NCI-H460 (cell line): ENCODE measurements at regions not wholly inside any gene's neighbourhood (a gene's known extent, or its start where the extent isn't known, plus 50 kb on each side); places are given as distances from the start of the nearest gene placed in this dataset.
"Not testable (repeated sequence)": the region's sequence is repeated elsewhere in the genome, so short reads cannot be mapped to it uniquely, and the experiment has no call there.

Experiments
- DNase-seq: peaks from one replicate; pipeline ENCODE4 v3.0.0-alpha.2; 2016; ENCODE audit warnings: low read depth; ENCODE audit errors: extremely low read depth

DNA sequence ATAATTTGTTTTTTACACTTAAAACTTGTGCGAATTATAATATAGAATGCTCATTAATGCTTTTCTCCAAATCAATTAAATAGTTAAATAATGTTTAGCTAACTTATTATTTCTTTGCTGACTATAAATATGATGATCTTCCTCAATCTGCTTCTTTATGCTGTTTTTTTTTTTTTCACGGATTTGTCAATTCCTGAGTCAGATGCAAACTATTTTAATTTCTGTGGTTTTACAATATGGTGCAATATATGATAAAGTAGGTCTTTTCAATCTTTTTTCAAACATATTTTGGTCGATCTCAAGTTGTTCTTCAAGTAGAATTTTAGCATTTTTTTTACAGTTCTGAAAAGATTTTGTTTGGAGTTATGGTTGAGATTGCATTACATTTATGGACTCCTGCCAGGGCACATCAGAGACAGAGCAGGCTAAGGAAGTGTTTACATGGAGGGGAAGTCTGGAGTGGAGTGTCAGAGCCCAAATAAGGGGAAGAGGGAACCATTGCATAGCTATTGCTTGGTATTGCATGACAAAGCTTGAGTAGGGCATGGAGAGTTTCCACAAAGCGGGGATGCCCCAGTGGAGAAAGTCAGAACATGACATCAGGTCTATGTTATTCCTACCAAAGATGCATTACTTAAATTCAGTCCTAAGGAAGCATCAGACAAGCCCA is 204.4 kb downstream of the OTUD1 start:
- DNase-seq: no peak

DNA sequence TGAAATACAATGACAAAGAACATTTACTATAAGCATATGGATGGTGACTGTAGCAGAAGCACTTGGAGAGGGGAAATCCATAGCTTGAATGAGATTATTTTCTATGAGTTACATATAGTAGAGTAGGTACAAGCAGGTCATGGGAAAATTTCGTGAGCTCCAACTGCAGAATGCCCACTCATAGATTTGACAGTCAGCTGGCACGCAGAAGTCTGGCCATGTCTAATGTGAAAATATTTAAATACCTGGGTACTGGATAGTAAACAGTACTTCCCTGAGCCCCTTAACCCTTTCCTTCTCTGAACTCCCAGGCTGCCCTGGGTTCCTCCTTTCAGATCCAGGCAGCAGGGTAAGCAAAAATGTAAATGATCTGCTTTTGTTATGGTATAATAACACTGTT is 209.7 kb downstream of the OTUD1 start:
- DNase-seq: no peak

DNA sequence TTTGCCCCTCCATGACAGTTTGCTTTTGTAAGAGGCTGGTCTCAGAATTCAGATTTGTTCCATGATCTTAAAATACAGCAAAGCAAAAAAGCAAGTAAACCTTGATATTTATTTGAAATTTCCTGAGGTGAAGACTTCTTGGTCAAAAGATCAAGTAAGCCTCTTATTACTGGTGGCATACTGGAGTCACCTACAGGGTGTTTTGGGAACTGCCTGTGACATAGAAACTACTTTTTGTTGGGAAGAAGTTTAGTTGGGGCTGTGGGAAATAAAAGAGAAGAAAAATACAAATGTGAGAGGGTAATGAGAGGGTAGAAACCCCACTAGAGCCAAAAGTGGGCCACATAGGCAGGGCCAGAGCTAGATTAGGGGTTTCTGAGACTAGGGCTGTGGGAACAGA is 217.9 kb downstream of the OTUD1 start:
- no peak for DNase-seq

DNA sequence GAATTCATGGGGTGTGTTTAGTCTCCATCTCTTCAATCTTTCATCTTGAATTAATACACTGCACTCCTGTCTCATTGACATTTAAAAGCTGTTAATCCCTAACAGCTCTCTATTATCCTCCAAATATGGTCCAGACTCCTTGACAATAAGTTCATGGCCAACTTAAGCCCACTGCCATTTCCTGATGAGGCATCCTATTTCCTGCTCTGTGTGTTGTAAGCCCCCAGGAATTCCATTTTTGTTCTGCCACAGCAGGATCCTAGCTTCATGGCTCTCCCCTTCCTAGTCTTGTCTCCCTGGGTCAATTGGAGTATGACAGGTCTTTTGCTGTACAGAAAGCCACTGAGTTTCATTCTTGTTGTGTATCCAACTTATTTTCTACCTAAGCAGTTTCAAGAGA is 218.8 kb downstream of the OTUD1 start:
- no peak for DNase-seq

DNA sequence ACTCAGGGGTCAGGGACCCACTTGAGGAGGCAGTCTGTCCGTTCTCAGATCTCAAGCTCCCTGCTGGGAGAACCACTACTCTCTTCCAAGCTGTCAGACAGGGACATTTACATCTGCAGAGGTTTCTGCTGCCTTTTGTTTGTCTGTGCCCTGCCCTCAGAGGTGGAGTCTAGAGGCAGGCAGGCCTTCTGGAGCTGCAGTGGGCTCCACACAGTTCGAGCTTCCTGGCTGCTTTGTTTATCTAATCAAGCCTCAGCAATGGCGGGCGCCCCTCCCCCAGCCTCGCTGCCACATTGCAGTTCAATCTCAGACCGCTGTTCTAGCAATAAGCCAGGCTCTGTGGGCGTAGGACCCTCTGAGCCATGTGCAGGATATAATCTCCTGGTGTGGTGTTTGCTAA is 233.0 kb downstream of the OTUD1 start:
- DNase-seq: not testable (repeated sequence)

DNA sequence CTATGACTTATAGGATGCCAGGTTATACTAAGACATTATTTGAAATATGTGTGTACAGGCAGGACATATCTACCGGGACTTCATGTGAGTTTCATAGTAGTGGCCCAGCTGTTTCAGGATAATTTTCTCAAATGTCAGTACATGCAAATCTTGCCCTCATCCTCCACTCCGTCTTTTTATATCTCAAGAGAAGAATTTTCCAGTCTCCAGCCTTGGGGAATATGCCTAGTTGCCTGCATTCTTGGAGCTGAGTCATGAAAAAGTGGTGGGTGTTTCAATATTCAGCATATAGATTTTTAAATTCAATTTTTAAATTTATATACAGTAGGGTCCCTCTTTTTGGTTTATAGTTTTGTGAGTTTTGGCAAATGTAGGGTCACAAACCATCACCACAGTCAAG is 236.7 kb downstream of the OTUD1 start:
- no peak for DNase-seq

DNA sequence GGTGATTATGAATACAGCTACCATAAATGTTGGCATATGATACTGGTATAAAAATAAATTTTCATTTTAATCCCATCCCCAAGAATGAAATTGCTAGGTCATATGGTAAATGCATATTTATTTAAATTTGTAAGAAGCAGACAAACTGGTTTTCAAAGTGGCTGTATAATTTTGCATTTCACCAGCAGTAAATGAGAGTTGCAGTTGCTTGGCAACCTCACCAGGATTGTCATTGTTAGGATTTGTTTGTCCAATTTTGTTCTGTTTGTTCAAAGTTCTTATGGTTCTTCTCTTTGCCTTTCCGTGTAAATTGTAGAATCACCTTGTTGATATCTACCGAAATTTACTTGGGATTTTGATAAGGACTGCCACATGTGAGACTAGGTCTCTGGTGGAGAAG is 237.4 kb downstream of the OTUD1 start:
- DNase-seq: no peak

DNA sequence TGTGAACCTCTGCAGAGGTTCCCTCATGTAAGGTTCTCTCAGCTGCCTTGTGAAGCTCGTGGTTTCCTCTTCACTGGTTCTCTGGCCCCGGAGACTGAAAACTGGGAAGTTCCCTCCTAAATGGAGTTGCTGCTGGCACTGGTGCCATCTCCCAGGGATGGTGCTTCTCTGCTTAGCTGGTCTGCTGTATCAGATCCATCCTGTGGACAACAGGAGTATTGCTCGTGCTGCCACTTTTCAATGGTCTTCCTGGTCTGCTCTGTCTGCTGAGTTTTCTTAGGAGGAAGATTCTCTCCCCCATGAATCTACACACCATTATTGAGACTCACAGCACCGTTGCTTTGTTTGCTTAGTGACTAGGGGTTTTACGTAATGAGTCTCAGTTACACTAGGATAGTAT is 247.8 kb downstream of the OTUD1 start:
- no peak for DNase-seq

DNA sequence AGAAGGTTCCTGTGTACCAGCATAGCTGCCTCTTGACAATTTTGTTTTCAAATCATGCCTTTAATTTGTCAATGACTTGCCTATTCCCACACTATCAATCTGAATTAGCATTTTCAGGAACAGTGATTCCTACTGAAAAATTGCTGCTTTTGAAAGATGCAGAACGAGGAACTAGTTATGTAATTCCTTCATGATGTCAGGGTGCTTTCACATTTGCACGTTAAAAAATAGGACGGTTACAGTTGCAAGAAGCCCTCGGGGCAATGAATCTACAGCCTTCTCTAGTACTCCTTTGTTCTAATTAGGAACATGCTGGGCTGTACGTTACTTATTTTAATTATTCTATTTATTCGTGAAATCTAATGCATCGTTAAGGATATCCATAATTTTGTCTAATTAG is 253.9 kb downstream of the OTUD1 start:
- no peak for DNase-seq

DNA sequence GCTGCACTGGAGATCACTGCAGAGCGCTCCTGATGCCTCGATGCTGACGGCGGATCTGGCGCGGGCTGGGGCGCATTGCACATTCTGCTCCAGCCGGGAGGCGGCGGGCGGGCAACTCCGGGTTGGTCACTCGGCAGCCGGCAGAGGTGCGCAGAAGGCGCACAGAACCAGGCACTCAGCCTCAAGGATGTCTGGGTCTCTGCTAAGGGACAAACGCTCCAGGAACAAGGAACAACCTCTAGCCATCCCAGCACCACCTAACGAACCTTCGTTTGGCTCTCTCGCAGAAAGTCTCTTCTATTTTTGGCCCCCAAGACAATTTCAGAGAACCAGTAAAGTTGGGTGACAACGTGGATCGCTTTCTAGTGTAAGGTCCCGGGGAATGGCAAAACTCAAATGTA is 254.6 kb downstream of the OTUD1 start:
- DNase-seq: no peak

DNA sequence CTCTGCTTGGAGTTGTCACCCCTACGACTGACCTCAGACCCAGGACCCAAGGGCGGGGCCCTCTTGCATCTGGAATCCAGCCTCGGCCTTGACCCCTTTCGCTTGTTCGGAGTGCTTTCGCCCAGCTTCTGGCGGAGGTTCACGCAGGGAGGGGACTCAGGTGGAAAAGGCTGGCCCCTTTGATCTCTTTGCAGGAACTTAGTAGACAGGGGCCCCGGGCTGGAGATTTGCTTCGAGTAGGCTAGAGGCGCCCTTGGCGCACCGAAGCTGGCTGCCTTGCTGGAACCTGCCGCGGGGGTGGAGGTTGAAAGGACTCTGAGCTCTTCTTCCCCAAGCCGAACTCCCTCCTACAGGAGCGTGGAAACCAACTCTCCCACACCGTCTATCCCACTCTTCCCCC is 255.1 kb downstream of the OTUD1 start:
- DNase-seq: no peak

DNA sequence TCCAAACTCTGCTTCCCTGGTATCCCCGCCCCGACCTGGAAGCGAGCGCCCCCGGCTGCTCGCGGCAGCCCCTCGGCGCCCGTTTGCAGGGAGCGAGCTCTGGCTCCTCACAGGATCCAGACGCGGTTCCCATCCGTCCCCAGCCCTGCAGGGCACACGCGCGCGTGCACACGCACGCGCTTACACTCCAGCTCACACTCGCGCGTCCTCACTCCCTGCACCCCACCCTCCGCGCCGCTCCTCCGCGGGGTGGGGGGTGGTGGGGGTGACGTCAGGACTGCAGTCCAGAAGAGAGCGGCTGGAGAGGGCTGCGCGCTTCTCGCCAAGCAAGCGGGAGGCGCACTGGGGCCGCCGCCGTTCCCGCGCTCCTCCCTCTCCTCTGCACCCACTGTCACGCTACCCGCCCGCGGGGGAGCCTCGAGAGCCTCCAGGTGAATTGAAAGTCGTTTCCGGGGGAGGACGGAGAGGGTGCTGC is 255.6 kb downstream of the OTUD1 start:
- DNase-seq: no peak

DNA sequence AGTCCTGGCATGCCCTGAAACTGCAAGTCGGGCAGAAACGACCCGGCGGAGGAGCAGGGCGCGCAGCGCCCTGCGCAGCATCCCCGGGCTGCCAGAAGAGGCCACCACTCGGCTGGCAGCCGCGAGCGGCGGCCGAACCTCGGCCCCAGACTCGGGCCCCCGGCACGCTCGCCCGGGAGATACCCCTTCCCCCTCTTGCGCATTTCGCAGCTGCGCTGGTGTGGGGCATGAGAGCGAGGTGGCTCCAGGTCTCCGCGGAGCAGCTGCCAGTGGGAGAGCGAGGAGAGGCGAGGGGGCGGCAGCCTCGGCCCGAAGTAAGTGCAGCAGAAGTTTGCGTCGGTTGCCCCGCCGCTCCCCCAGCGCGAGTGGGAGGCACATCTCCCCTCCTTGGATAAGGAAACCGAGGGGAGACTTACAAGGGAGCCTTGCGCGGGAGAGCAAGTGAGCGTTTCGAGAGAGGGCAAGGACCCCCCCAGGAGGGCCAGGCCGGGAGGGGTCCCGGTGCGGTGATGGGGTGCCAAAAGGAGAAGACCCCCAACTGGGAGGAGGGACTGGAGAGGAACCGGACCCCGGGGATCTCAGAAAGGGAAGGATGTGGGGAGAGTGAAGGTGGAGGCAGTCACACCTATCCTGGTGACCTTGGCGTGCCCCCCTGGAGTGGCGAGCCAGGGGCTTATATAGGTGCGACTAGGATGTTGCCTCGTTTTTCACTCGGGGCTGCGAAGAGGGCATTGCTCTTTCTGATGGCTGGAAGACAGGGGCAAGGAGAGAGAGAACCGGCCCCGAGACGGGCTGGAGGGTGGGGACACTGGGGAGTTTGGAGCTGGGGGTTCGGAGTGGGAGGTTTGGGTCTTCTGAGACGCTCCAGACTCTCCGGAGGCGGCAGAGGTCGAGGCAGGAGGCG is 256.3 kb downstream of the OTUD1 start:
- DNase-seq: no peak

DNA sequence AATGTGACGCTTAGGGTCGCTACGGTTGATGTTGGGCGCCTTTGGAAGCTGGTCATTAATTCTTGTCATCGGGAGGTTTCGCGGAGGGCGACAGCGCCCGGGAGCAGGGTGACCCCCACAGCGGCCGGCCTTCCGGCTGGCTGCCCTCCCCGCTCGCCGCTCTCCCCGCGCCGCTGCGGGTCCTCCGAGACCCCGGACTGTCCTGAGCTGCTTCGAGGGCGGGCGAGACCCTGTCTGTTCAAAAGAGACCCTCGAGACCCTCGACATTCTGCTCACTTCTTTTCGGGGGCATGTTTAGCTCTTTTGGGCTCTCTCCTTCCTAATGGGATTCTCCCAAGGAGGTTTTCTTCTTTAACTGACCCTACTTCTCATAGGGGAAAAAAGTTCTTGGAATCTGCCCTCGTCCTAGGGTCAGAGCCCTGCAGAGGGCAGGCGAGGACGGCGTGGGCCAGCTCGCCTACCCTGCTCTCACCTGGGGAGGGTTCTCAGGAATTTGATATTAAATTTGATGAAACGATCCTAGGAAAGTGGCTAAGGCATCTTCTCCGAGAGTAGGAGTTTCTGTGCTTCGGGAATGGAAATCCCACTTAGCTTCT is 257.0 kb downstream of the OTUD1 start:
- DNase-seq: no peak

DNA sequence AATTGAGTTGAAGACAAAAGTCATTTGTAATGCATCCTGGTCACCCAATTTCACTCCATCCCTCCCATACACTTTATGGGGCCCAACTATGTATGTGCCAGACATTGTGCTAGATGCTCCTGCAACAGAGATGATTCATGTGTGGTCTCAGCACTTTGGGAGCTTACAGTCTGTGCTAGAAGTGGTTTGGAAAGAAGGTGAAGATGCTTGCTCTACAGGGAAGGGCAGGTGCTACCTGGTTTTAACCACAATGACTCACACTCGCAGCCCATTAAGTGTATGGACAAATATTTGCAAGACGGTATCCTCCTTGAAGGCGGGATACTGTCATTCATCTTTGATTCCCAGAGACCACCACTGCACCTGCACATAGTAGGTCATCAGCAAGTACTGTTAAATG is 257.6 kb downstream of the OTUD1 start:
- no peak for DNase-seq

DNA sequence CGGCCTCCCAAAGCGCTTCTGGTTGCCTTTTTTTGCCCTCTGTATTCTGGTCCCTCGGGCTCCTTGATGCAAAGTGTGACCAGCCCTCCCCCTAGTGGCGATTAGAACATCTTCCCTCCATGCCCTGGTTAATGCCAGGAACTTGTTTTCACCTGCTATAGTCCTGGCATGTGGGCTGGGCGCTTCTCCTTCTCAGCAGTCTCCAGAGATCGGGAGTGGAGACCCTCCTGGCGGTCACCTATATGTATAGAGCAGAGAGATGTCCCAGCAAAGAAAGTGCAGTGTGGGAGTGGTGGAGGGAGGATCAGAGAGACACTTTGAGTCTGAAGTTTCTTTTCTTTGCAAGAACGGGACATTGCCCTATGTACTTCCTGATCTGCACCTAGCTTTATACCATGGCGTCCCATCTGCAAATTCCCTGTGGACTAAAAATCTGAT is 264.1 kb downstream of the OTUD1 start:
- peak; percentile 18 for DNase-seq

DNA sequence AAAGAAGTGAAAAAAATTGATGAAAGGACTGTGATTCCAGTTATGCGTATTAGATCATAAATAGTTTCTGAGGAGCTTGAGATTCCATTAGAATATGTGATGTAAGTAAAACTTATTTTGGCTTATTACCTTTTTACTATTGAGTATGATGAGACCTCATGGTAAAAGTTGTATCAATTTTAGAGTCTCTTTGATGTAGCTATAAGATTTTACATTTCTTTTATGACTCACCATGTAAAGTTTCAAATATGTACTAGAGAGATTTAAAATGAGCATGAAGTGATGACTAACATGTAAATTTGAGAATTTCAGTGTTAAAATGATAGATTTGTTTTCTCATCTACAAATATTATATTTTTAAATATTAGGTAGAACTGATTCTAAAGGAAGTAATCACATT is 276.5 kb downstream of the OTUD1 start:
- no peak for DNase-seq

DNA sequence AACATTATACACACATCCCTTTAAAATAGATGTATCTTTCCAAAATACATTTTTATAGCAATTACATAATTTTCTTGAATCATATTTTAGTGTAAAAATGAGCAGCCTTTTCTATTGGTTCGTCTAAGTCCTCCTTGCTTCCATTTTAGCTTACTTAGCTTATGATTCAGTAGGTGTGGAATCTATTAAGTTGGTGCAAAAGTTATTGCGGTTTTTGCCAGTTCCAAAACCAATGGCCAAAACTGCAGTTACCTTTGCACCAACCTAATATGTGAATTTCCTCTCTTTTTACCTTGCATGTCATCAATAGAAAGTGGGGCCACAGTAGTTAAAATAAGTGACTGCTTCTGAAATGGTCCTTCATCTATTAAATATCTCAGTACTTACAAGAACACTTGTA is 279.0 kb downstream of the OTUD1 start:
- no peak for DNase-seq

DNA sequence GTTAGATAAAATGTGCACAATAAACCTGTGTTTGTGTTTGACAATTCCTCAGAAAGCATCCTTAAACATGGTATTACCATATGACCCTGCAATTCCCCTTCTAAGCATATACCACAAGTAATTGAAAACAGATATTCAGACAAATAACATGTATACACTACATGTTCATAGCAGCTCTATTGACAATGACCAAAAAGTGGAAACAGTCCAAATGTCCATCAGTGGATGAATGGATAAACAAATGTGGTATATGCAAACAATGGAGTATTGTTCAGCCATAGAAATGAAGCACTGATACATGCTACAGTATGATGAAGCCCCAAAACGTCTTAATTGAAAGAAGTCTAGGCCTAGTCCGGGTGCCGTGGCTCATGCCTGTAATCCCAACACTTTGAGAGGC is 280.1 kb downstream of the OTUD1 start:
- no peak for DNase-seq

DNA sequence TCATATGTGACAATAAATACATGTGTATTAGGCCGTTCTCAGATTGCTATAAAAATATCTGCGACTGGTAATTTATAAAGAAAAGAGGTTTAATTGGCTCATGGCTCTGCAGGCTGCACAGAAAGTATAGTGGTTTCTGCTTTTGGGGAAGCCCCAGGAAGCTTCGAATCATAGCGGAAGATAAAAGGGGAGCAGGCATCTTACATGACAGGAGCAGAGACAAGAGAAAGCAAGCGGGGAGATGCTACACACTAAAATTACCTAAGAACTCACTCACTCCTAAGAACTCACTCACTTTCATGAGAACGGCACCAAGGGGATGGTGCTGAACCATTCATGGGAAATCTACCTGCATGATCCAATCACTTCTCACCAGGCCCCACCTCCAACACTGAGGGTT is 284.9 kb downstream of the OTUD1 start:
- DNase-seq: no peak

DNA sequence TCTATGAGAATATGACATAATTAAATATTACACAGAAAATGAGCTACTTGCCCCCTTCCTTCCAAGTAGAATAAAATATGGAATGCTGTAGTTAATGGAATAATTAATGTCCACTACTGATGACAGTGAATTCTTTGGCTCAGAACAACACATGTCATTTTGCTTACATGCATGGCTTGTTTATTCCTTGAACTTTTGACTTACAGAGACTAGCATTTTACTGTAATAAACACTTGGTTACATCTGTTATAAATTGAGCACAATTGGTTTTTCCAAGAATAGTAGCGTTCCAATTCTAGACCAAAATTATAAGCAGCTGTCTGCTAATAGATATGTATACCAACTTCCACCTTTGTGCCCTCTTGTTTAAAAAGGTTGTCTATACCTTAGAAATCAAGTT is 286.7 kb downstream of the OTUD1 start:
- DNase-seq: no peak

DNA sequence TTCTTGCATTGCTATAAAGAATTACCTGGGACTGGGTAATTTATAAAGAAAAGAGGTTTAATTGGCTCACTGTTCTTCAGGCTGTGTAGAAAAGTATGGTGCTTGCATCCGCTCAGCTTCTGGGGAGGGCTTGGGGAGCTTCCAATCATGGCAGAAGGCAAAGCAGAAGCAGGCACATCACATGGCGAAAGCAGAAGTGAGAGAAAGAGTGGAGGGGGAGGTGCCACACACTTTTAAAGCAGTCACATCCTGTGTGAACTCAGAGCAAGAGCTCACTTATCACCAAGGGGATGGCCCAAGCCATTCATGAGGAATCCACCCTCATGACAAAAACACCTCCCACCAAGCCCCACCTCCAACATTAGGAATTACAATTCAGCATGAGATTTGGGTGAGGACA is 303.5 kb downstream of the OTUD1 start:
- no peak for DNase-seq
